K562 (cell line): ENCODE measurements at regions not wholly inside any gene's neighbourhood (a gene's known extent, or its start where the extent isn't known, plus 50 kb on each side); places are given as distances from the start of the nearest gene placed in this dataset.

ENCODE experiments used
- ATAC-seq: fragments of 200-7000 bp; cut with Tn5 transposase; 3 replicates; pipeline ENCODE4 v1.9.1; 2020; ENCODE audit warnings: moderate library complexity
- BruUV-seq: library from RNA; stranded (reverse); fragments of 400-500 nt; replicated peaks from 2 replicates; lab custom pipeline; 2021; lab: Mats Ljungman, UMichigan
- CTCF ChIA-PET: fragments of 300-600 bp; formaldehyde crosslinking; extraction: SDS; loops from one replicate; lab custom pipeline; 2021; ENCODE audit warnings: low intra/inter-chr PET ratio; lab: Yijun Ruan, JAX
- POLR2A ChIA-PET: fragments of 300-600, 350-650 bp; sonication (Branson Sonifier 250); formaldehyde crosslinking; extraction: SDS; loops from one replicate; lab custom pipeline; 2021; ENCODE audit warnings: antibody characterized with exemption, inconsistent platforms; lab: Yijun Ruan, JAX
- DNase-seq, 4 experiments: peaks; one replicate each; pipeline versions ENCODE4 v3.0.0 to v3.0.0-alpha.2; 2011 to 2018; ENCODE audit warnings: low spot score in 3 of 4, mixed read lengths in 3 of 4; ENCODE audit errors: extremely low read depth in 1 of 4
- FAIRE-seq: peaks from 2 replicates; lab custom pipeline; 2011; peaks lifted over from hg19 to GRCh38; lab: Jason Lieb, UNC
- H2AFZ ChIP-seq: 2 replicates; pipeline ENCODE4 v1.6.0; 2011; ENCODE audit warnings: low read depth, low read length, control low read depth, inconsistent platforms
- H3K27ac ChIP-seq: fragments of 200-600 bp; 3 replicates; pipeline ENCODE4 v1.8.0; 2011; ENCODE audit warnings: low read depth, mild to moderate bottlenecking, control low read depth, inconsistent platforms, low read length, moderate library complexity, mixed read lengths; ENCODE audit errors: extremely low read depth
- H3K27me3 ChIP-seq, 2 experiments: fragments of 300-600 bp in 1 of 2; 2 replicates in 1 of 2; 3 replicates in 1 of 2; pipeline versions ENCODE4 v1.6.0 to v1.8.0; 2011; ENCODE audit warnings: inconsistent platforms in 2 of 2, low read length in 2 of 2, mild to moderate bottlenecking in 1 of 2, mixed read lengths in 1 of 2, moderate library complexity in 1 of 2; ENCODE audit not compliant: control insufficient read depth in 2 of 2, insufficient read depth in 2 of 2
- H3K36me3 ChIP-seq: fragments of 300-600 bp; 3 replicates; pipeline ENCODE4 v1.8.0; 2011; ENCODE audit warnings: mild to moderate bottlenecking, low read length, inconsistent platforms; ENCODE audit not compliant: control insufficient read depth, insufficient read depth
- H3K4me1 ChIP-seq, 2 experiments: fragments of 200-600 bp in 1 of 2; replicated peaks in 1 of 2; 2 replicates in 1 of 2; 3 replicates in 1 of 2; pipeline versions ENCODE4 v1.5.1 to v1.8.0; 2011; ENCODE audit warnings: inconsistent platforms in 2 of 2, low read length in 2 of 2, mild to moderate bottlenecking in 1 of 2, mixed read lengths in 1 of 2, moderate library complexity in 1 of 2; ENCODE audit not compliant: control insufficient read depth in 2 of 2, insufficient read depth in 2 of 2
- H3K4me2 ChIP-seq: 2 replicates; pipeline ENCODE4 v1.6.1; 2011; ENCODE audit warnings: low read length, control low read depth, inconsistent platforms, mixed read lengths; ENCODE audit not compliant: insufficient read depth
- H3K4me3 ChIP-seq: fragments of 200-600 bp; sonication (generic), shearing (Covaris generic); 2 replicates; pipeline ENCODE4 v1.5.1; 2016; ENCODE audit warnings: control low read depth, inconsistent platforms
- H3K79me2 ChIP-seq: fragments of 200-600 bp; 3 replicates; pipeline ENCODE4 v1.8.0; 2011; ENCODE audit warnings: low read length, inconsistent platforms; ENCODE audit not compliant: control insufficient read depth, insufficient read depth
- H3K9ac ChIP-seq, 2 experiments: 2 replicates each; pipeline versions ENCODE4 v1.6.0 to v1.6.1; 2011; ENCODE audit warnings: low read depth in 2 of 2, low read length in 2 of 2, control low read depth in 1 of 2, inconsistent platforms in 1 of 2, mild to moderate bottlenecking in 1 of 2, mixed read lengths in 1 of 2; ENCODE audit not compliant: insufficient read depth in 1 of 2
- H3K9me1 ChIP-seq: one replicate; pipeline ENCODE4 v1.6.0; 2011; ENCODE audit warnings: inconsistent platforms, mild to moderate bottlenecking, low read length, moderate library complexity; ENCODE audit not compliant: control insufficient read depth, insufficient read depth
- H3K9me3 ChIP-seq: replicated peaks from 2 replicates; pipeline ENCODE4 v1.5.1; 2011; ENCODE audit warnings: low read depth, low read length, inconsistent platforms; ENCODE audit not compliant: control insufficient read depth, insufficient read depth
- H4K20me1 ChIP-seq: replicated peaks from 2 replicates; pipeline ENCODE4 v1.6.1; 2011; ENCODE audit warnings: low read length, inconsistent platforms, mixed read lengths; ENCODE audit not compliant: control insufficient read depth, insufficient read depth
- HDAC8 ChIP-seq: fragments of 450-650 bp; IDR thresholded peaks from 2 replicates; pipeline ENCODE4 v1.6.1; 2016; ENCODE audit warnings: mild to moderate bottlenecking, missing genetic modification characterization, moderate library complexity, missing compliant biosample characterization
- PKNOX1 ChIP-seq: fragments of 450-650 bp; IDR thresholded peaks from 2 replicates; pipeline ENCODE4 v1.6.1; 2016
- POU5F1 ChIP-seq: fragments of 150-350 bp; IDR thresholded peaks from 2 replicates; pipeline ENCODE4 v1.6.1; 2014; ENCODE audit warnings: borderline replicate concordance, low read length, low read depth, mild to moderate bottlenecking; ENCODE audit not compliant: partially characterized antibody
- RERE ChIP-seq: sonication (generic); formaldehyde crosslinking; IDR thresholded peaks from 2 replicates; pipeline ENCODE4 v1.8.0; 2023; ENCODE audit warnings: missing genetic modification reagents, mild to moderate bottlenecking, borderline replicate concordance
- SMAD2 ChIP-seq: fragments of 150-350 bp; IDR thresholded peaks from 2 replicates; pipeline ENCODE4 v1.6.1; 2014; ENCODE audit warnings: low read depth, mild to moderate bottlenecking, low read length
- SRSF7 ChIP-seq: fragments of 200-400 bp; formaldehyde crosslinking; optimal IDR thresholded peaks from 2 replicates; pipeline ENCODE3; 2017; ENCODE audit warnings: mild to moderate bottlenecking, low read depth, low read length
- THRA ChIP-seq: fragments of 450-650 bp; IDR thresholded peaks from 2 replicates; pipeline ENCODE4 v1.6.1; 2017; ENCODE audit warnings: mild to moderate bottlenecking, moderate library complexity
- WGBS: fragments of 100-300 bp; shearing (Covaris generic); methylation state at CpG from one replicate; pipeline ENCODE4 v1.1.6; 2016; ENCODE audit warnings: low coverage, mixed read lengths; ENCODE audit not compliant: insufficient coverage; ENCODE audit errors: missing lambda C conversion rate; 5-methylcytosine and 5-hydroxymethylcytosine counted together
- in situ Hi-C: fragments of 300-500 bp; cut with MboI; formaldehyde crosslinking; loops from 4 replicates; pipeline ENCODE4 v1.15.0; 2018; ENCODE audit warnings: inconsistent platforms, mixed read lengths
- intact Hi-C: fragments of 100-400 bp; cut with micrococcal nuclease; formaldehyde crosslinking; loops from 2 replicates; pipeline ENCODE4 v1.14.2; 2022

GRCh38 chr4:19266566-19266965 lies 985.1 kb upstream of the SLIT2 start:
- CTCF ChIA-PET = no interaction called here
- 10% methylated on average over 2 of the region's 2 CpGs for WGBS

More at GRCh38 chr4:19266566-19266965, 985.1 kb upstream of the SLIT2 start:
- TF ChIP-seq HDAC8 (tag) (no peak), RERE (no peak), THRA (no peak), PKNOX1 (no peak), SRSF7 (no peak), POU5F1 (no peak), SMAD2 (no peak)
- no peak overlapping the region for H3K27ac ChIP-seq
- no peaks in the 10 kb centered on the region for H3K36me3 ChIP-seq
- no peaks in the 10 kb centered on the region for H4K20me1 ChIP-seq
- H3K27me3 ChIP-seq = no peaks in the 10 kb centered on the region
- H3K4me3 ChIP-seq = no peak overlapping the region
- intact Hi-C loops = no loop called here
- no peaks in the 10 kb centered on the region for H3K9me3 ChIP-seq
- no peaks in the 10 kb centered on the region for H3K4me1 ChIP-seq
- in situ Hi-C loops = no loop called here
- BruUV-seq = no TSS peak
- H3K79me2 ChIP-seq = no peaks in the 10 kb centered on the region
- H3K9me1 ChIP-seq = no peaks in the 10 kb centered on the region
- ATAC-seq (no peak), FAIRE-seq (no peak), DNase-seq (no peak)
- POLR2A ChIA-PET = no interaction called here
- H3K9ac ChIP-seq = no peak overlapping the region
- H3K4me2 ChIP-seq = no peak overlapping the region
- no peak overlapping the region for H2AFZ ChIP-seq
